C4-2B (cell line): ENCODE measurements at regions not wholly inside any gene's neighbourhood (a gene's known extent, or its start where the extent isn't known, plus 50 kb on each side); places are given as distances from the start of the nearest gene placed in this dataset.
"Not testable (repeated sequence)": the region's sequence is repeated elsewhere in the genome, so short reads cannot be mapped to it uniquely, and the experiment has no call there.

Experiments used
- H3K27ac ChIP-seq: fragments of 450-650 bp; 2 replicates; pipeline ENCODE4 v1.5.1; 2017
- ZFX ChIP-seq: fragments of 450-650 bp; IDR thresholded peaks from 2 replicates; pipeline ENCODE4 v1.6.1; 2017
- TF ChIP-seq, protein P1 (sequence below): fragments of 450-650 bp; conservative IDR thresholded peaks from 2 replicates; pipeline ENCODE4 v1.5.1; 2017; ENCODE audit warnings: mild to moderate bottlenecking

DNA sequence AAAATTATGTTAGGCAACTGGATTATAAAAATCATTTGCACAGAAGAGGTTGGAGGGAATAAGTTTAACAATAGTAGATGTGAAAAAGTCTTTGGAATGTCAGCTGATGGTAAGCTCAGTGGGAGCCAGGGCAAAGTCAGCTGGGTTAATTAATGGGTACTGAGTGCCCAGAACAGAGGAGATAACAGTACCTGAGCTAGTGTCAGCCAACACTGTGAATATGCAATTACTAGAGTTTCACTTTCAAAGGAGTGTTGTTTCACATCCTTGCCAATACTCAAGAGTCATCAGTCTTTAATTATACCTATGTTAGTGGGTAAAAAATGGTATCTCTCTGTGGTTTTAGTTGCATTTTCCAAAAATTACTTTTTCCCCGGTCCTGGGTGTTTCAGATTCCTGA lies 135.1 kb downstream of the KIF4B start:
- no peak for TF ChIP-seq ZFX
- TF ChIP-seq, protein P1, sequence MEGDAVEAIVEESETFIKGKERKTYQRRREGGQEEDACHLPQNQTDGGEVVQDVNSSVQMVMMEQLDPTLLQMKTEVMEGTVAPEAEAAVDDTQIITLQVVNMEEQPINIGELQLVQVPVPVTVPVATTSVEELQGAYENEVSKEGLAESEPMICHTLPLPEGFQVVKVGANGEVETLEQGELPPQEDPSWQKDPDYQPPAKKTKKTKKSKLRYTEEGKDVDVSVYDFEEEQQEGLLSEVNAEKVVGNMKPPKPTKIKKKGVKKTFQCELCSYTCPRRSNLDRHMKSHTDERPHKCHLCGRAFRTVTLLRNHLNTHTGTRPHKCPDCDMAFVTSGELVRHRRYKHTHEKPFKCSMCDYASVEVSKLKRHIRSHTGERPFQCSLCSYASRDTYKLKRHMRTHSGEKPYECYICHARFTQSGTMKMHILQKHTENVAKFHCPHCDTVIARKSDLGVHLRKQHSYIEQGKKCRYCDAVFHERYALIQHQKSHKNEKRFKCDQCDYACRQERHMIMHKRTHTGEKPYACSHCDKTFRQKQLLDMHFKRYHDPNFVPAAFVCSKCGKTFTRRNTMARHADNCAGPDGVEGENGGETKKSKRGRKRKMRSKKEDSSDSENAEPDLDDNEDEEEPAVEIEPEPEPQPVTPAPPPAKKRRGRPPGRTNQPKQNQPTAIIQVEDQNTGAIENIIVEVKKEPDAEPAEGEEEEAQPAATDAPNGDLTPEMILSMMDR = no peak
- H3K27ac ChIP-seq = no peak overlapping the region

DNA sequence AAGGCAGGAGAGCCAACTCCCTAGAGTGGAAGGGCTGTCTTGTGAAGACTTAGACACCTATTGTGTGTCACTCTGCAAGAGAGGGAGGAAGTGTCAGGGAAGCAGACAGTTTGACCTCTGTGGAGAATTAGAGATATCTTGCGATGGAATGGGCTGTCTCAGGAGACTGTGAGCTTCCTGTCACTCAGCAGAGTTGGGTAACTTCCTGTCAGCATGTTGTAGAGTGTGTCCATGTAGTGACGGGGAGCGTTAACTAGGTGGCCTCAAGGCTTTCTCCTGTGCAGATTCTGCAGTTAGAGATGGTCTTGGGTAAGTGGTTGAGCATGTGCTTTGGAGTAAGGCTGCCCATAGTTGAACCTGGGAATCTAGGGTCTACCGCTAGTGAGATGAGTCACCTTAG lies 136.5 kb downstream of the KIF4B start:
- TF ChIP-seq ZFX = no peak
- TF ChIP-seq, protein P1 = no peak

DNA sequence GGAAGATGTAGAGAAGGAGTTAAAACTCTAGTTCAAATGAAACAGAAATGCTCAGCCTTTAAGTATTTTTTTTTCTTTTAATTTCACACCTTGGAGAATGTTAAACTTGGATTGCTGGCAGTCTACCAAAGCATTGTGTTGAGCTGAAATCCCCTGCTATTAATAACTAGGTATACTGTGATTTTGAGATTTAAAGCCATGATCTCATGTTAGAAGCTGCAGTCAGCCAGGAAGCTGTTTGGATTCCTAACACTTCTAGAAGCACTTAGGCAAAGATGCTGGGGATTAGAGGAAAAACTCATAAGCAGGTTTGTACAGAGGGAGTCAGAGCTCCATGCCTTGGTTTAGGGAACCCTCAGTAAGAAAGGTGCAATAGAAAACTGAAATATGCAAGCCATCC lies 141.4 kb downstream of the KIF4B start:
- TF ChIP-seq ZFX = no peak
- TF ChIP-seq, protein P1 = no peak
- H3K27ac ChIP-seq = no peak overlapping the region

More for the DNA sequence above, 136.5 kb downstream of the KIF4B start:
- no peak overlapping the region for H3K27ac ChIP-seq

DNA sequence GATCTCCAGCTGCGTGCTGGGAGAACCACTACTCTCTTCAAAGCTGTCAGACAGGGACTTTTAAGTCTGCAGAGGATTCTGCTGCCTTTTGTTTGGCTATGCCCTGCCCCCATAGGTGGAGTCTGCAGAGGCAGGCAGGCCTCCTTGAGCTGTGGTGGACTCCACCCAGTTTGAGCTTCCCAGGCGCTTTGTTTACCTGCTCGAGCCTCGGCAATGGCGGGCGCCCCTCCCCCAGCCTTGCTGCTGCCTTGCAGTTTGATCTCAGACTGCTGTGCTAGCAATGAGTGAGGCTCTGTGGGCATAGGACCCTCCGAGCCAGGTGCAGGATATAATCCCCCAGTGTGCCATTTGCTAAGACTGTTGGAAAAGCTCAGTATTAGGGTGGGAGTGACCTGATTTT lies 149.5 kb downstream of the KIF4B start:
- not testable (repeated sequence) for H3K27ac ChIP-seq

DNA sequence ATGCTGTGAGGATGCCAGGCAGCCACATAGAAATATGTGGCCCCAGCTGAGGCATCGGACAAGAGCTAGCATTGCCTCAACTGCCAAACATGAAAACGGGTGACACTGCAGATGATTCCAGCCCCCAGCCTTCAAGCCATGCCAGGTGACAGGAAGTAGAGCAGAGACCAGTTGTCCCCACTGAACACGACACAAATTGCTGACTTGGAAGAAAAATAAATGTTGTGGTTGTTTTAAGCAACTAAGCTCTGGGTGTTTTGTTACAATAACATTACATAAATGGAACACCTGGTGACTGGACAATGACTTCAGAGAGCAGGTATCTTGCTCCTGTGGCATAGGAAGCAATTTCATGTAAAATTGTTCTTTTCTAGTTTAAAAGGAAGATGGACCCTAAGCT lies 154.2 kb downstream of the KIF4B start:
- no peak overlapping the region for H3K27ac ChIP-seq
- no peak for TF ChIP-seq ZFX
- TF ChIP-seq, protein P1 = no peak

DNA sequence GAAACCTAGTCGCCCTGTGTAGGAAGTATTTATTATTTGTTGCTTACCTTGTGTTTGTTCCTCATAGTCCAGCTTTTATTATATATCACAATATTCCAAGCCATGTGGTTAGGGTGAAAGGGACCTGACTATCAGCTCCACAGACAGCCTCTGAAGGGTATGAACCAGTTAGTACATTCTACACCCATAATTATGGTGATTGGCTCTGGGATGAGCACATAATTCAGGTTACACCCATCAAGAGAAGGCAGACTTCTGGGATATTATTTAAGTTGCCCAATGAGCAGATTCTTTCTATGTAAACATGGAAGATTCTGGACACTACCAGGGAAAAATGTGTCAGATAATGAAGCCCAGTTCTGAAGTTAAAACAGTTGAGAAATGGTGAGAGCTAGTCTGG lies 168.0 kb downstream of the KIF4B start:
- no peak overlapping the region for H3K27ac ChIP-seq
- TF ChIP-seq, protein P1 = no peak
- no peak for TF ChIP-seq ZFX

DNA sequence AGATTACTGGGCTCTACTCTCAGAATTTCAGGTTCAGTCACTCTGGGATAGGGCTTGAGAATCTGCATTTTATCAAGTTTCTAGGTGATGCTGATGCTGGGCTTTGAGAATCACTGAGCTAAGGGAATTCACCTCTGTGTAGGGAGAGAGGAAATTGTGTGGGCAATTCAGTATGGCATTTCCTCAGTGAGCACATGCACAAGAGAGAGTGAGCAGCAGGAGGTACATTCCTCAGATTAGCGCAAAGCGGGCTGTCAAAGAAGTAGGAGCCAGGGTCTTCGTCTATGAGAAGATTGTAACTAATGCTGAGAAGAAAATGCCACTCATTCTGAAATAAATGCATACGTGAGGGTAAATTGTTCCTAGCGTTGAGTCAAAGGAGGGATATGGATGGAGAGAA lies 175.9 kb downstream of the KIF4B start:
- TF ChIP-seq, protein P1 = no peak
- TF ChIP-seq ZFX = no peak
- no peak overlapping the region for H3K27ac ChIP-seq

DNA sequence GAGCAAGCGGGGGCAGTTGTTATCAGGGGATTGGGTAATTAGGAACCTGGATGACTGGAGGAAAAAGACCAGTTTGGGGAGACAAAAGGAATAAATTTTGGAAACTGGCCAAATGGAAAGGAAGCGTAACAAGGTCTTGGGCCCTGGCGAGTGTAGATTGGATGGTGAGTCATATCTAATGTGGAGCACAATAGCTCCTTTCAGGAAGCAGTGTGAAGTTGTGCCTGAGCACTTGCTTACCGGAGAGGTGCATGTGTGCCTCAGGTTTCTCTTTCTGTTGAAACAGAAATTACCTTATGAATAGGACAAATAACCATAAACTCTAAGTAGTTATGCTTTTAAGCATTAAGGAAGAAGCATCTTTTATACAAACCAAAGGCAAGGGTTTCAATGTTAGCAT lies 176.4 kb downstream of the KIF4B start:
- TF ChIP-seq, protein P1 = no peak
- TF ChIP-seq ZFX = no peak
- no peak overlapping the region for H3K27ac ChIP-seq
